HG03025 (cell line): ENCODE measurements at regions not wholly inside any gene's neighbourhood (a gene's known extent, or its start where the extent isn't known, plus 50 kb on each side); places are given as distances from the start of the nearest gene placed in this dataset.

Experiments used
- ATAC-seq: cut with Tn5 transposase; IDR thresholded peaks from one replicate; pipeline ENCODE4 v1.9.1; 2021; ENCODE audit warnings: mild to moderate bottlenecking, moderate library complexity; ENCODE audit not compliant: unreplicated experiment, low FRiP score

- no peak for ATAC-seq
Measured at GRCh38 chr5:28077291-28078240, 1039.2 kb upstream of the CDH9 start.

GRCh38 chr5:28066856-28067255 lies 1028.5 kb upstream of the CDH9 start:
- no peak for ATAC-seq

- no peak for ATAC-seq
Measured at GRCh38 chr5:28065656-28066055, 1027.3 kb upstream of the CDH9 start.

DNA sequence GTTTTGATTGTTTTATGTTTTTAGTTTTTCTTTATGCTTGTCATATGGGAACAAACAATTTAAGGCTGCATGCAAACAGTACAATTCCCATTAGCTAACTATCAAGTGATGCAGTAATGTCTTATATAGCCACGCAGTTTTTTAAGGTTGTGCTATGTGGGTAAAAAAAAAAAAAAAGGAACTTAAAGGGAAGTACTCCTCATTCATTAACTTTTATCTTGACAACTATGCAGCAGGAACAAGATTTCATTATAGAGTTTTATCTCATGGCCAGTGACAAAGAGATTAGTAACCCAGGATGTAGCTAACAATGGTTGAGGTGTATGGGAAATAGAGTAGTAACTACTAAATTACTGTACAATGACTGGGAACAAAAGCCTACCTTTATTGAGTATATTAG lies 1008.2 kb upstream of the CDH9 start:
- ATAC-seq = no peak

- ATAC-seq = no peak
Measured at GRCh38 chr5:28027851-28028250, 989.5 kb upstream of the CDH9 start.

DNA sequence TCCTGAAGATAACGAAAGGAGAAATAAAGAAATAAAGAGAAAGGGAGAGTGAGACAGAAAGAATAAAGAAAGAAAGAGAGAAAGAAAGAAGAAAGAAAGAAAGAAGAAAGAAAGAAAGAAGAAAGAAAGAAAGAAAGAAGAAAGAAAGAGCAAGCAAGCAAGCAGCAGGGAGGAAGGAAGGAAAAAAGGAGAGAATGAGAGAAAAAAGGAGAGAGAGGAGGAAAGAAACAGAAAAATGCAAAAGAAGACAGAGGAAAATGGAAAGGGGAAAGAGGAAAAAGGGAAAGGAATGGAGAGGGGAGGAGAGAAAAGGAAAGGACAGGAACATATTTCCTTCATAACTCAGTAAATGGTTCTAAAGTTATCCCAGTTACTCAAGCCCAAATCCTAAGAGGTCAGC lies 978.8 kb upstream of the CDH9 start:
- no peak for ATAC-seq

GRCh38 chr5:28014779-28015178 lies 976.4 kb upstream of the CDH9 start:
- ATAC-seq = no peak

DNA sequence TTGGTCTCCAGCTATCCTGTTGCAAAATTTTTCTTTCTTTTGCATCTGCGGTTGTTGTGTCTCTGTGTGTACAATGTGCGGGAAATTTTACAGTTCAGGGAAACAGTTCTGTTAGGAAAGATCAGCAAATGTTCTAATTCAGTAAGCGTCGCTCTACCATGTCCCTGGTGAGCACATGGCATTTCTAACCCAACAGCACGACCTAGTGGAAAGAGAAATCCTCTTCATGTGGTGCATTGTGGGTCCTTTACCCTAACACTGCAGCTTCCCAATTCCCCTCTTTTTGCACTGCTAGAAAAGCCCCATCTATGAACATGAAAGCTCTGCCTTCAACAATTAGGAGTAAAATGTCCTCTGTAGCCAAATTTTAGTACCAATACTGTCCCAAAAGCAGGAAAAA lies 974.2 kb upstream of the CDH9 start:
- no peak for ATAC-seq

GRCh38 chr5:28009576-28009975 lies 971.2 kb upstream of the CDH9 start:
- ATAC-seq = no peak

GRCh38 chr5:27996665-27997064 lies 958.3 kb upstream of the CDH9 start:
- ATAC-seq = no peak

- no peak for ATAC-seq
Measured at GRCh38 chr5:27995867-27996266, 957.5 kb upstream of the CDH9 start.

DNA sequence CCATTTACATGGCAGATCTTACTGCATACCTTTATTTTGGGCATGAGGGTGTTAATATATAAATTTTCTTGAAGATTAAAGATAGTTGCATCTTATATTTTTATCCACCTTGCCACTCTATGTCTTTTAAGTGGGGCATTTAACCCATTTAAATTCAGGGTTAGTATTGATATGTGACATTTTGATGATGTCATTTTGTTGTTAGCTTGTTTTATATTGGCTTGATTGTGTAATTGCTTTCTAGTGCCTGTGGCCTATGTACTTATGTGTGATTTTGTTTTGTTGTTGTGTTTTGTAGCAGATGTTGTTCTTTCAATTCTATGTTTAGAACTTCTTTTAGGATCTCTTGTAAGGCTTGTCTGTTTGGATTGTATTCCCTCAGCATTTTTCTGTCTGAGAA lies 939.9 kb upstream of the CDH9 start:
- ATAC-seq = no peak

GRCh38 chr5:27969157-27969556 lies 930.8 kb upstream of the CDH9 start:
- no peak for ATAC-seq

DNA sequence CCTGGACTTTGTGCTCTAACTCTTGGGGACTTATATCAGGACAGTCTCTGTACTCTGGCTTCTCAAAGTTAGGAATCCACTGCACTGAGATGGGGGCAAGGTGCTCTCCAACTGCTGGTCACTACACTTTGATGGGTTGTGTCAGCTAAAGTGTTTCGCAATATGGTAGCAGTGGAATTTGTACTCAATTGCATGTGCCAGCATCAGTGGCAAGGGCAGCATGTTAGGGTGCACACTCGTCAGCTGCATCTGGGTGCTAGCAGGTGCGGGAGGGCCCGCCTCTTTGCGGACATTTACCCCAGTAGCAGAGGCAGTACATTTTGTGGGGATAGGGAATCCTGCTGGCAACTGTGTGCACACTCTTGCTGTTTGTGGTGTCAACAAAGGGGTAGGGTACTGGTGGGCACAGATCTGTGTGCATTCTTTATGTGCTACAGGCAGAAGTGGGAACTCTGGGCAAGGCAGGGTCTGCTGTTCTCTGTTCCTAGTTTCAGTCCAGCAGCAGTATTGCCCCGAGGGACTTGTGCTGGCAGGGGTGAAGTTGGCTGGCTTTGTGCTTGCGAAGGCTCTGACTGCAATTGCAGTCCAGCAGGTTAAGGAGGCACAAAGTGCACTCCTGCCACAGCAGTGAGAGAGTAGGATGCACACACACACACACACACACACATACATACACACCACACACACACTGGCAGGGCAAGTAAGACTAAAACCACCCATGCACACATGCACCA lies 924.8 kb upstream of the CDH9 start:
- ATAC-seq = no peak

- ATAC-seq = no peak
Measured at GRCh38 chr5:27962198-27962597, 923.8 kb upstream of the CDH9 start.

DNA sequence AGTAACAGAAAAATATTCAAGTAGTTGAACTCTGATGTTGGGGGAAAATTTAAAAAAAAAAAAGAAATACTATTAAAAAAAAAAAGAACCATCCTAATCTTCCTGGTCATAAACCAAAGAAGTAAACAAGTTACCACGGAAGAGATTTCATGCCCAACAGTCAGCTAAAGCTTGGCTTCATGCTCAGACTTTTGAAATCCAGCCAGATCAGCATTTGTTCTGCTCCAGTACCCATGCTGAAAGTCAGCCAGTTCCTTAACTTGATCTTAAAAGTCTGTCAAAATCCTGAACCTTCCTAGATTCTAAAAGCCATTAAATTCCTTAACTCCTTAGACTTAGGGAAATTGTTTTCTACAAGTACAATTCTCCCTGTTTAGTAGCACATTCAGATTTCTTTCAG lies 908.7 kb upstream of the CDH9 start:
- no peak for ATAC-seq

DNA sequence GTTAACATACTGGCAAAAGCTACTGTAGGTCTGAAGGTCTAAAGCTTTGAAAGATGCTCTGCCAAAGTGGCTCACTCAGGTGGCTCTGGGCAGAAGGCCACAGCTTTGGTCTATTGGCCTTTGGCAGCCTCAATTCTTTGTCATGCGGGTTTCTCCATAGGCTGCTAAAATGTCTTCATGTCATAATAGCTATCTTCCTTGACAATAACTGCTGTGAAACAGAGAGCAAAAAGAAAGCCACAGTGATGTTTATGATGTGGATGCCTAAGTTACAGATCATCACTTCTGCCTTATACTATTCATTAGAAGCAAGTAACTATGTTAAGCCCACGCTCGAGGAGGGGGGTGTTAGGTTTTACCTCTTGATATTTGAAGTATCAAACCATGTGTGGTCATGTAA lies 906.1 kb upstream of the CDH9 start:
- no peak for ATAC-seq

GRCh38 chr5:27938989-27939388 lies 900.6 kb upstream of the CDH9 start:
- ATAC-seq = no peak

DNA sequence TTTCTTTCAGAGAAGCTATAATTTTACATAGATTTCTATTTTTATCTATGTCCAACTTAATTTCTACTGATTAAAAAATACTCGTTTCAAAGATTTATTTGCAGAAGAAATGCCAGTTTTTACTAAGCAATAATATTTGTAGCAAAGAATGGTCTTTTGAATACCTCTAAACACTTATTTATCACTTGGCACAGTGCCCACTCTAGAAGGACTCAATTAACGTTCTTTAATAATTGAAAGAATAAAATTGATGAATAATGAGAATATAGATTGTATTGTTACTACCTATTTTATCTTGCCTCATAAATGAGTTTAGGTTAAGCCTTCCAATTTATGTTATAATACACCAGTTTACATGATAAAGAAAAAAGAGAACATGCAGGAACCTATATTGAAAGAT lies 889.7 kb upstream of the CDH9 start:
- no peak for ATAC-seq

DNA sequence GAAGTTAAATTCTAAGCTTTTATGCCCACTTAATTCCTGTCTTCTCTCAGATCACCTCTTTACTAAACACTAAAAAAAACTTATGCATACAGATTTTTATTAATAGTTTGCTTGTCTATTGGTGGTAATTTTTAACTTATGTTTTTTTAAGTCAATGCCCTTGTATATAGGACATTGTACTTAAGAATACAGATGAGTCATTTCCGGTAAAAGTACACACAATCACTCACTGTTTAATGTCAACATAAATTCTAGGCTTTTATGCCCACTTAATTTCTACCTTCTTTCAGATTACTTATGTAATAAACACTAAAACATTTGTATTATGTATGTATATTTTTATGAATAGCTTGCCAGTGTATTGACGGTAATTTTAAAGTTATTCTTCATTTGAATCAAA lies 872.8 kb upstream of the CDH9 start:
- no peak for ATAC-seq

DNA sequence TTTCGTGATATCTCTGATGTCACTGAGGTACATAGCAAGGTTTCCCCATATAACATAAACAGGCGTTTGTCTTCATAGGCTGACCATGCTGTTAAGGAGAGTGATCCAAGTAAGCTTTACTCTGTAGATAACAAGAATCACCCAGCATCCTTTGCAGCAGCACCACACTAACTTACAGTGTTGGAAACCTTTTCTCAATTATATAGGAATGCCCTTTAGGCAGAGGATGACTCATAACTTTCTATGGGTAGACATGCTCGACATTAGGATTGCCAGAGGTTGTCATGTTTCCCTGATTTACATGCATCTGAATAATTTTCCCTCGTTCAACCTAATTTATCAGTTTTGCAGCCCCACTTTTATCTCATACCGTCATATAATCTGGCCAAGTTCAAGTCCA lies 870.0 kb upstream of the CDH9 start:
- ATAC-seq = no peak
